ENCODE measurements at regions not wholly inside any gene's neighbourhood (a gene's known extent, or its start where the extent isn't known, plus 50 kb on each side); places are given as distances from the start of the nearest gene placed in this dataset.

DNA sequence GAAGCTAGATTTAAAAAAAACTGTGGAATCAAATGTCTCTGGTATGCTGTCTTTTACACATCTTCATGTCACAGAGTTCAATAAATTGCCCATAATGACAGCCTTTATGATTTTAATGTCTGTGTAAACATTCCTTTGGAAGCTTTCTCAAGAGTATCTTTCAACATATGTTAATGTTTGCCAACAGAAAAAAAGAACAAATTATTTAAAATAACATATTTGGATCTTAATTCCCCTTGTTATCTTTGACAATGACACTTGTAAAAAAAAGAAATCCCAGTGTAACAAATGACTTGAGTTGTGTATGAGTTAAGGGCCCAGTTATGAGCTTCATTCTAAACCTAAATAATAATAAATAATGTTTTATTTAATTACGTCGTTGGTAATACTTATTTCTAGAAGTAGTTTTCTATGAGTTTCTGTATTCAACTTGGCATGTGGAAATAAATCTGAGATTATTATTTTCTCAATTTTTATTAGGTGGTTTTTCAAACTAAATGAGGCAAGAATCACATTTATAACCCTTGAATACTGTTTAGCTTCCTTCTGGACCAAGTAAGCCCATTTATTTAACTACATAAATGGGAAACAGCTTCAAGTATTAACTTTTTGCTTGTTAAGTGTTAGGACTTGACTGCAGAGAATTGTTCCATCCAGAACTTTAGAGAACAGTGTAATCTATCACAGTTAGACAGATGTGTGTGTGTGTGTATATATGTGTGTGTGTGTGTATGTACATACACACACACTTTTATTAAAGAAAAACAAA lies 182.1 kb downstream of the POSTN start:
- in situ Hi-C loops (cut with HindIII; ENCODE audit: low pct_unique_long_range_greater_than_20kb, low sequenced_read_pairs), result no loop called here
- no peak for TF ChIP-seq JUND (IDR thresholded peaks at IDR 0.05; ENCODE audit: low read depth)
- no peak for DNase-seq (ENCODE audit: low read depth in 1 of 2, low spot score in 1 of 2)

DNA sequence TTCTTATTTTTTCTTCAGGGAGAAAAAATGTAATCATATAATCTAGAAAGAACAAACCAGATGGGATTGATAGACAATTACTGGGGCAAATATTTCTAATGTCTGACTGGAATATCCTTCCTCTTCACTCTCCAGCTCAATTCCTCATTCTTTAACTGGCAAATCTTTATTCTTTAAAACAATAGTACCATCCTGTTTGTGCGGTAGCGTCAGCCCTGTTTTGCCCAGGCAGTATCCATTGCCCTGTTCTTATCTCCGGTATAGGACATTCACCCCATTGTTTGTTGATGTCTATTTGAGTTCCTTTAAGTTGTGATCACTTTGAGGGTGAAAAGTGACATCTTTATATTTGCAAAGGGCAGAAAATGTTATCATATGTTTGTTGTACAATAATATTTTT lies 185.4 kb downstream of the POSTN start:
- in situ Hi-C loops (cut with HindIII; ENCODE audit: low pct_unique_long_range_greater_than_20kb, low sequenced_read_pairs), result no loop called here
- TF ChIP-seq JUND (IDR thresholded peaks at IDR 0.05; ENCODE audit: low read depth), result no peak
- DNase-seq (ENCODE audit: low read depth in 1 of 2, low spot score in 1 of 2), result no peak

DNA sequence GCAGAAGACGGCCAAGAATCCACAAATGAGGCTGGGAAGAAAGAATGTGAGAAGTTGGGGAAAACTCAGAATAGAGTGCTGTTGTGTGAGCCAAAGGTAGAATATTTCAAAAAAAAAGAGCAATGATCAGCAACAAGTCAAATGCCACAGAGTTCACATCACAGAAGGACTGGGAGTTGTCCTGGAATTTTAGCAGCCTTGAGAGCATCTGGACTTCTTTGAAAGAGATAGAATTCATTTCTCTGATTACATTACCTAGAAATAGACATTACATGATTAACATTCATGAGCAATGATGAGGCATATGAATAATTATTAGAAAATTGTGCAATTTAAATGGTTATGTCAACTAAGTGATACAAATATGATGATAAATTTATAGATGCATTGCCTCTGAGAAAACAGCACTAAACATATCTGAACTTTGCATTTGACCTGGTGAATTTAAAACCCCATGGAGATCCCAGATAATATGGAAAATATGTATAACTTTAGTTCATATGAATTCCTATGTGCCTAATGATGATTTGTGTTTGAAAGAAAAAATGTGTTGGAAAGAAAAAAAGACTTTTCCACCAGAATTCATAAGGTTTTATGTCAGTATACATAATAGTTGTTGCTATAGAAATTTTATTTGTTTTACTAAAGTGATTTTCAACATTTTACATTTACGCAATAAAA lies 186.2 kb downstream of the POSTN start:
- no peak for DNase-seq (ENCODE audit: low read depth in 1 of 2, low spot score in 1 of 2)
- no peak for TF ChIP-seq JUND (IDR thresholded peaks at IDR 0.05; ENCODE audit: low read depth)
- in situ Hi-C loops (cut with HindIII; ENCODE audit: low pct_unique_long_range_greater_than_20kb, low sequenced_read_pairs), result no loop called here

DNA sequence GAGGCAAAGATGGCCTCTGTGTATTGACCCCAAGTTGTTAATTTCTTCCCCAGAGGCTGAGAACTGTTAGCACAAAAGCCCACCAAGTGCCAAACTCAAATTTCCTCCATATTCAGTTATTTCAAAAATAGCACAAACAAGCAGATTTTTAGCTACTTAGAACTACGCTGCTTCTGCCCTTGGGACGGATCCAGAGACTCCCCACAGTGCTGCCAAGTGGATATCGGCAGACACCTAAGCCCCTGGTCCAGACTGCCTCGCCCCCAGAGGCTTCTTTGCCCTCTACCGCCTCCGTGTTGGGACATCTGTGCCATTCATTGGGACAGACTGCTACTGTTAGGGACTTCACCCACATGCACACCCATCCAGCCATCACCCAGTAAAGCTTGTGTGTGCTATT lies 188.3 kb downstream of the POSTN start:
- in situ Hi-C loops (cut with HindIII; ENCODE audit: low pct_unique_long_range_greater_than_20kb, low sequenced_read_pairs), result no loop called here
- TF ChIP-seq JUND (IDR thresholded peaks at IDR 0.05; ENCODE audit: low read depth), result no peak
- DNase-seq (ENCODE audit: low read depth in 1 of 2, low spot score in 1 of 2), result no peak

DNA sequence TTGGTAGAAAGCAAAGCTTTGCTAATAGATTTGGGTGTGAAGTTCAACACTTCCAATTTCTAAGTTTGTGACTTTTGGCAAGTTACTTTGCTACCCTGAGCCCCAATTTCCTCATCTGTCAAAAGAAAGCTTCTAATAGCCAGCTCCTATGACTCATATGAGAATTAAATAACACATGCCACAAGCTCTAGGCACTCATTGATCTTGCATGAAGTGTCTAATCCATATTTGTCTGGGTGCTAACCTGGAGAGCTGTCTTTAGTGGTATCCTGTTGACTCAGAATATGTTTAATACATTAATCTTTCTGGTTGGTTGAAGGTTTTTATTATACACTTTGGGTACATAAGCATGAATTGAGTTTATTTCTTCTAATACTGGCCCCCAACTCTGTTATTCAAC lies 188.8 kb downstream of the POSTN start:
- DNase-seq (ENCODE audit: low read depth in 1 of 2, low spot score in 1 of 2), result no peak
- no peak for TF ChIP-seq JUND (IDR thresholded peaks at IDR 0.05; ENCODE audit: low read depth)
- in situ Hi-C loops (cut with HindIII; ENCODE audit: low pct_unique_long_range_greater_than_20kb, low sequenced_read_pairs), result no loop called here

DNA sequence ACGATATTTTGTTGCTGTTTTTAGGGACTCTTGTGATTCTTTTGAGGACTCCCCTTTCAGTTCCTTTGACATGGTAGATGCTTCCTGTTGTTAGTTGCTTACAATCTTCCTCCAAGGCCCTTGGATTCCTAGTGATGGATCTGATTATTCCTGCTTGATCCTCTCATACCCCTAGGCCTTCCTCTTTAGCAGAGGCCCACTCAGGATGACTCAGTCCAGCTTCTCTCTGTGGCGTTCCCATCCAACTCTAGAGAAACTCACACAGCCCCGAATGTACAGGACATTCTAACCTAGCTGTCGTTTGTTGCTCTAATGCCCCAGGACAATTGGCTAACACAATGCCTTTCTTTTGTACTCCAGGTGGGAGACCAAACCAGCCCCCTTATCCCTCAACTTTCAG lies 191.4 kb downstream of the POSTN start:
- no peak for DNase-seq (ENCODE audit: low read depth in 1 of 2, low spot score in 1 of 2)
- in situ Hi-C loops (cut with HindIII; ENCODE audit: low pct_unique_long_range_greater_than_20kb, low sequenced_read_pairs), result no loop called here
- no peak for TF ChIP-seq JUND (IDR thresholded peaks at IDR 0.05; ENCODE audit: low read depth)

DNA sequence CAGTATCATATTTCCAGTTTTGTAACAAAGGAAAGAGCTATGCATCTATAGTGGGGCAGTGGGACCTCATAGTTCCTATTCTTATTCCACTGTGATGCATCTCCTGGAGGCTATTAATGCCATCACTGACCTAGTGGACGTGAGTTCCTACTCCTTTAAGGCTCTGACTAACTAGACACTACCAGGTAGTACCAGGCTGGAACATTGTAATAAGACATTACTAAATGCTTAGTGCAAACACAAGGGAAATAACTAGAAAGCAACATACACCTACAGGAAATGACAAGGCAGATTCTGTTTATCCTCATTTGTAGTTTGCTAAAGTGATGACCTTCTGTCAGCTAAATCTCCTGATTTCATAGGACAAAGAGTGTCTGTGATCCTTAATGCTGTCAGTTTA lies 192.5 kb downstream of the POSTN start:
- in situ Hi-C loops (cut with HindIII; ENCODE audit: low pct_unique_long_range_greater_than_20kb, low sequenced_read_pairs), result no loop called here
- no peak for DNase-seq (ENCODE audit: low read depth in 1 of 2, low spot score in 1 of 2)
- TF ChIP-seq JUND (IDR thresholded peaks at IDR 0.05; ENCODE audit: low read depth), result no peak

DNA sequence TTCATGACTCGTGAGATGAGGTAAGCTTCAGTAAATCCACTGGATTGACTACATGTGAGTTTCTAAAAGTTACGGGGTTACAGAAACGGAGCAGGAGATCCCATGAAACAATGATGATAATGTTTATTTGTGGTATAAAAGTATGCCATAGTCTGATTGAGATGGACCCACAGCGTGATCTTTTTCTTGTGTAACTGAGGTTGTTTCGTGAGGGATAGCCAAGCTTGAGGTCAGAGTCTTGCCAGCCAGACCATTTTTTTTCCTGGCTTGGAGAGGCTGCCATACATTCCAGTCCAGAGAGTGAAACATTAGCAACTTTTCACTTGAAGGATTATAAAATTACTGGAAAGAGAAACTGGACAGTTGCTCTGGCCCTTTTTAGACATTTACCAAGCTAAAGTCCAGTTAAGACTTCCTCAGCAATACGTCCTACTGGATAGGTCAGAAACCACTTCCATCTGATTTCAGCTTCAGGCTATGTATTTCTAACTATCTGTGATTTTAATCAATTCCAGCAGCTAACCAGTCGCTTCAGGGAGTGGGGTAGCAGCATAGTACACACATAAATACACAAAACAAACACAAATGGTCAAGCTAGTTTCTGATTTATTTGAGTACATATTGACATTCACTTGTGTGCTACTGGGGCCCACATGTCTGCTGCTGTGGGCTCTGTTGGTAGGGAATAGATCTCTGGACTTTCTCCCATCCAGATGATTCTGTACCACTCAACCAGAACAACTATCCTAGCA lies 194.6 kb downstream of the POSTN start:
- in situ Hi-C loops (cut with HindIII; ENCODE audit: low pct_unique_long_range_greater_than_20kb, low sequenced_read_pairs), result no loop called here
- peak; percentile 62 for TF ChIP-seq JUND (IDR thresholded peaks at IDR 0.05; ENCODE audit: low read depth)
- peak; percentile 3 to 87 for DNase-seq (ENCODE audit: low read depth in 1 of 2, low spot score in 1 of 2)

DNA sequence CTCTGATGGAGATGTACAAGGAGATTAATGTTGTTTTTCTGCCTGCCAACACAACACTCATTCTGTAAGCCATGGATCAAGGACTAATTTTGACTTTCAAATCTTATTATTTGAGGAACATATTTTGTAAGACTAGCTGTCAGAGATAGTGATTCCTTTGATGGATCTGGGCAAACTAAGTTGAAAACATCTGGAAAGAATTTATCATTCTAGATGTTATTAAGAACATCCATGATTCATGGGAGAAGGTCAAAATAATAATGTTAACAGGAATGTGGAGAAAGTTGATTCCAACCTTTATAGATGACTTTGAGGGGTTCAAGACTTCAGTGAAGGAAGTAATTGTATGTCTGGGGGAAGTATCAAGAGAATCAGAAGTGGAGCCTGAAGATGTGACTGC lies 196.8 kb downstream of the POSTN start:
- in situ Hi-C loops (cut with HindIII; ENCODE audit: low pct_unique_long_range_greater_than_20kb, low sequenced_read_pairs), result no loop called here
- DNase-seq (ENCODE audit: low read depth in 1 of 2, low spot score in 1 of 2), result no peak
- TF ChIP-seq JUND (IDR thresholded peaks at IDR 0.05; ENCODE audit: low read depth), result no peak

DNA sequence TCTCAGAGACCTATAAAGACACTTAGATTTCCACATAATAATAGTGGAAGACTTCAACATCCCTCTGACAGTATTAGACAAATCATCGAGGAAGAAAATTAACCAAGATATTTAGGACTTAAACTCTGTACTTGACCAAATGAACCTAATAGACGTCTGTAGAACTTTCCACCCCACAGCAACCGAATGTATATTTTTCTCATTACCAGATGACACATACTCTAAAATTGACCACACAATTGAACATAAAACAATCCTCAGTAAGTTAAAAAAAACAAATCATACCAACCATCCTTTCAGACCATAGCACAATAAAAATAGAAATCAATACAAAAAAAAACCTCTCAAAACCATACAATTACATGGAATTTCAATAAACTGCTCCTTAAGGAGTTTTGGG lies 201.0 kb downstream of the POSTN start:
- TF ChIP-seq JUND (IDR thresholded peaks at IDR 0.05; ENCODE audit: low read depth), result no peak
- DNase-seq (ENCODE audit: low read depth in 1 of 2, low spot score in 1 of 2), result no peak
- in situ Hi-C loops (cut with HindIII; ENCODE audit: low pct_unique_long_range_greater_than_20kb, low sequenced_read_pairs), result no loop called here

DNA sequence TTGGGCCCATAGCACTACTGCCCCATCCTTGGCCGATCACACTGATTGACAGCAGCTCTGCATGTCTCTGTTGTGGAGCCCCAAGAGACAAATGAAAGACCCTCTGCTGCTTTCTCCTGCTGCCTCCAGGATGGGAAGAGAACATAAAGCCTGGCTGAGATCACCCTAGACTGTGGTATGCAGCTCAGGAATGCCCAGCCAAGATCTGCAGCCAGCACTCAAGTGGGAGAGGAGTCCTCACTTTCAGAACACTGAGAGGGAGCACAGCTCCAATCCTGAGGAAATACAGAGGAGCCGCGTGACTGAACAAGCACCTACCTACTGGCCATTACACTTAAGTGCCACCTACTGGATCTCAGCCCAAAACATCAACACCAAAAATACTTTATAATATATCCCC lies 203.0 kb downstream of the POSTN start:
- in situ Hi-C loops (cut with HindIII; ENCODE audit: low pct_unique_long_range_greater_than_20kb, low sequenced_read_pairs), result no loop called here
- DNase-seq (ENCODE audit: low read depth in 1 of 2, low spot score in 1 of 2), result no peak

DNA sequence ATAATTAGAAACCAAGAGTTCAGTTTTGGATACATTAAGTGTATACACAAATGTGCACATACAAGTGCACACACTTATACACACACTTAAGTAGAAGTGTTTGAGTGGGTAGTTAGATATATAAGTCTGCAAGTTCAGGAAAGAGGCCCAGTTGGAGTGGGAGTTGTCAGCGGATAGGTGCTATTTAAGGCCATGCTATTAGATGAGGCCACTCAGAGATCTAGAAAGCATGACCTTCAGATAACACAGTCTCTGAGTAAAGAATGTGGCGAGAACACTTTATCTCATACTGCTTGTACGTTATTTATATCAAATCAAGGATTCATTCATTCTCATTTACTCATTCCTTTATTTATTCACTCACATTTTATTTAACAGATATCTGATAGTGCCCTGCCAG lies 206.2 kb downstream of the POSTN start:
- TF ChIP-seq JUND (IDR thresholded peaks at IDR 0.05; ENCODE audit: low read depth), result no peak
- in situ Hi-C loops (cut with HindIII; ENCODE audit: low pct_unique_long_range_greater_than_20kb, low sequenced_read_pairs), result no loop called here
- no peak for DNase-seq (ENCODE audit: low read depth in 1 of 2, low spot score in 1 of 2)

More for the DNA sequence above, 203.0 kb downstream of the POSTN start:
- TF ChIP-seq JUND (IDR thresholded peaks at IDR 0.05; ENCODE audit: low read depth), result no peak

DNA sequence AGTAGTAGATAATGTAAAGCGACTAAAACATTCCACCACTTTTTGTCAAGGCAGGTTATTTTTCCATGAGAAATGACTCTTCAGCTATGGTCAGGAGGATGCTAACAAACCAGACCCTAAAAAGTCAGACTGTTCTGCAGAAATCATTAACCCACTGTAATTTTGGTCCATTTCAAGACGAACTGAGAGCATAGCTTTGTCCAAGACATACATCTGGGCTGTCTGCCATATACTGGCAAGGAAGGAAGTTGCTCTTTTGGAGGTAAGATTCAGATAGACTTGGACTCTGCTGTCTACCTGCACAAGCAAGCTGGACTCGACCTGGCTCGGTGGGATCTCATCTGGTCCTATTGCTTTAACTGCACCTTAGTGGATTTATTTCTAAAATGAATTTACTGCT lies 207.8 kb downstream of the POSTN start:
- no peak for TF ChIP-seq JUND (IDR thresholded peaks at IDR 0.05; ENCODE audit: low read depth)
- in situ Hi-C loops (cut with HindIII; ENCODE audit: low pct_unique_long_range_greater_than_20kb, low sequenced_read_pairs), result no loop called here
- DNase-seq (ENCODE audit: low read depth in 1 of 2, low spot score in 1 of 2), result no peak
